ENCODE measurements at regions not wholly inside any gene's neighbourhood (a gene's known extent, or its start where the extent isn't known, plus 50 kb on each side); places are given as distances from the start of the nearest gene placed in this dataset.

GRCh38 chr2:12987246-12987645 lies 270.5 kb downstream of the TRIB2 start (continued):
- TF ChIP-seq POU5F1 (IDR thresholded peaks at IDR 0.05; ENCODE audit: low read depth, low read length) = no peak
- no peak for TF ChIP-seq YY1 (IDR thresholded peaks at IDR 0.05; ENCODE audit: low read depth, low read length)

Measured in H1 (cell line).